HL-60 (cell line): ENCODE measurements at regions not wholly inside any gene's neighbourhood (a gene's known extent, or its start where the extent isn't known, plus 50 kb on each side); places are given as distances from the start of the nearest gene placed in this dataset.

Experiments
- CTCF ChIP-seq: IDR thresholded peaks from one replicate; pipeline ENCODE4 v1.5.1; 2011; ENCODE audit warnings: low read length, control low read depth, inconsistent platforms; ENCODE audit not compliant: insufficient read depth
- POLR2AphosphoS5 ChIP-seq: IDR thresholded peaks from 2 replicates; pipeline ENCODE4 v1.6.1; 2012; ENCODE audit warnings: low read depth
- TF ChIP-seq, protein P1 (sequence below): IDR thresholded peaks from 2 replicates; pipeline ENCODE4 v1.6.1; 2012; ENCODE audit warnings: low read depth; ENCODE audit not compliant: insufficient replicate concordance

DNA sequence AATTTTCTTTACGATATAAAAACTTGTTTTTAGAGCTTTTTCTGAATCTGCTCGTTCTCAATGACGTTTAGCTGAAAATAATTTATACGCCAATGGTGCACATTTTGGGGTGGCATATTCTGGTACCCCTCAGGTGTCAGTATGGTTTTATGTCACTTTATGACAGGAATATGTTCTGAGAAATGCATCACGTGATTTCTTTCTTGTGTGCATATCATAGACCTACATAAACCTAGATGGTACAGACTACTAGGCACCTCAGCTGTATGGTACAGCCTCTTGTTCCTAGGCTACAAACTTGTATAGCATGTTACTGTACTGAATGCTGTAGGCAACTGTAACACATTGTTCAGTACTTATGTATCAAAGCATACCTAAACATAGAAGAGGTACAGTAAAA, 68.2 kb downstream of the TMEM17 start:
- TF ChIP-seq CTCF: no peak
- no peak for TF ChIP-seq POLR2AphosphoS5
- TF ChIP-seq, protein P1, sequence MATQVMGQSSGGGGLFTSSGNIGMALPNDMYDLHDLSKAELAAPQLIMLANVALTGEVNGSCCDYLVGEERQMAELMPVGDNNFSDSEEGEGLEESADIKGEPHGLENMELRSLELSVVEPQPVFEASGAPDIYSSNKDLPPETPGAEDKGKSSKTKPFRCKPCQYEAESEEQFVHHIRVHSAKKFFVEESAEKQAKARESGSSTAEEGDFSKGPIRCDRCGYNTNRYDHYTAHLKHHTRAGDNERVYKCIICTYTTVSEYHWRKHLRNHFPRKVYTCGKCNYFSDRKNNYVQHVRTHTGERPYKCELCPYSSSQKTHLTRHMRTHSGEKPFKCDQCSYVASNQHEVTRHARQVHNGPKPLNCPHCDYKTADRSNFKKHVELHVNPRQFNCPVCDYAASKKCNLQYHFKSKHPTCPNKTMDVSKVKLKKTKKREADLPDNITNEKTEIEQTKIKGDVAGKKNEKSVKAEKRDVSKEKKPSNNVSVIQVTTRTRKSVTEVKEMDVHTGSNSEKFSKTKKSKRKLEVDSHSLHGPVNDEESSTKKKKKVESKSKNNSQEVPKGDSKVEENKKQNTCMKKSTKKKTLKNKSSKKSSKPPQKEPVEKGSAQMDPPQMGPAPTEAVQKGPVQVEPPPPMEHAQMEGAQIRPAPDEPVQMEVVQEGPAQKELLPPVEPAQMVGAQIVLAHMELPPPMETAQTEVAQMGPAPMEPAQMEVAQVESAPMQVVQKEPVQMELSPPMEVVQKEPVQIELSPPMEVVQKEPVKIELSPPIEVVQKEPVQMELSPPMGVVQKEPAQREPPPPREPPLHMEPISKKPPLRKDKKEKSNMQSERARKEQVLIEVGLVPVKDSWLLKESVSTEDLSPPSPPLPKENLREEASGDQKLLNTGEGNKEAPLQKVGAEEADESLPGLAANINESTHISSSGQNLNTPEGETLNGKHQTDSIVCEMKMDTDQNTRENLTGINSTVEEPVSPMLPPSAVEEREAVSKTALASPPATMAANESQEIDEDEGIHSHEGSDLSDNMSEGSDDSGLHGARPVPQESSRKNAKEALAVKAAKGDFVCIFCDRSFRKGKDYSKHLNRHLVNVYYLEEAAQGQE: no peak
